SK-N-SH (cell line): ENCODE measurements at regions not wholly inside any gene's neighbourhood (a gene's known extent, or its start where the extent isn't known, plus 50 kb on each side); places are given as distances from the start of the nearest gene placed in this dataset.

Experiments used
- CTCF ChIA-PET: fragments of 300-600, 350-600 bp; formaldehyde crosslinking; extraction: SDS; loops from one replicate; lab custom pipeline; 2021; lab: Yijun Ruan, JAX
- POLR2A ChIA-PET: fragments of 350-600 bp; sonication (Branson Sonifier 250); formaldehyde crosslinking; extraction: SDS; loops from one replicate; lab custom pipeline; 2020; ENCODE audit warnings: antibody characterized with exemption, inconsistent platforms; lab: Yijun Ruan, JAX
- DNase-seq: peaks from one replicate; pipeline ENCODE4 v3.0.0; 2012
- H2AFZ ChIP-seq: fragments of 200-600 bp; sonication (generic); 2 replicates; pipeline ENCODE4 v1.8.1; 2016; ENCODE audit warnings: antibody characterized with exemption, mild to moderate bottlenecking, low read depth
- H3F3A ChIP-seq: fragments of 200-600 bp; sonication (generic); replicated peaks from 2 replicates; pipeline ENCODE3; 2016; ENCODE audit warnings: antibody characterized with exemption, mild to moderate bottlenecking; ENCODE audit not compliant: insufficient read depth
- H3K27ac ChIP-seq, 2 experiments: fragments of 200-500 bp in 1 of 2; fragments of 200-600 bp in 1 of 2; sonication (Bioruptor generic) in 1 of 2; sonication (generic), shearing (Covaris generic) in 1 of 2; 2 replicates each; pipeline versions ENCODE4 v1.5.1 to v1.6.1; 2014 to 2016; ENCODE audit warnings: low read depth in 2 of 2, inconsistent platforms in 1 of 2, low read length in 1 of 2, mild to moderate bottlenecking in 1 of 2, mixed read lengths in 1 of 2
- H3K27me3 ChIP-seq: fragments of 200-600 bp; sonication (generic), shearing (Covaris generic); 2 replicates; pipeline ENCODE4 v1.6.1; 2016; ENCODE audit warnings: mixed run types; ENCODE audit not compliant: insufficient read depth
- H3K36me3 ChIP-seq, 2 experiments: fragments of 200-500 bp in 1 of 2; fragments of 200-600 bp in 1 of 2; sonication (Bioruptor generic) in 1 of 2; sonication (generic) in 1 of 2; replicated peaks in 1 of 2; 2 replicates each; pipeline versions ENCODE3 to v1.5.1; 2014 to 2016; ENCODE audit warnings: low read length in 1 of 2, mild to moderate bottlenecking in 1 of 2; ENCODE audit not compliant: insufficient read depth in 2 of 2, control insufficient read depth in 1 of 2
- H3K4me1 ChIP-seq, 2 experiments: fragments of 200-500 bp in 1 of 2; fragments of 200-600 bp in 1 of 2; sonication (Bioruptor generic) in 1 of 2; sonication (generic), shearing (Covaris generic) in 1 of 2; 2 replicates each; pipeline versions ENCODE4 v1.5.1 to v1.6.1; 2014 to 2016; ENCODE audit warnings: low read depth in 1 of 2, low read length in 1 of 2, mixed run types in 1 of 2; ENCODE audit not compliant: insufficient read depth in 2 of 2, control insufficient read depth in 1 of 2
- H3K4me2 ChIP-seq: fragments of 200-600 bp; sonication (generic), shearing (Covaris generic); 2 replicates; pipeline ENCODE4 v1.6.1; 2017; ENCODE audit warnings: mixed run types
- H3K4me3 ChIP-seq, 2 experiments: fragments of 200-500 bp in 1 of 2; fragments of 200-600 bp in 1 of 2; sonication (Bioruptor generic) in 1 of 2; sonication (generic), shearing (Covaris generic) in 1 of 2; 2 replicates each; pipeline versions ENCODE4 v1.5.1 to v1.8.1; 2014 to 2016; ENCODE audit warnings: low read depth in 2 of 2, inconsistent platforms in 1 of 2, low read length in 1 of 2, mild to moderate bottlenecking in 1 of 2, mixed read lengths in 1 of 2, moderate library complexity in 1 of 2
- H3K79me2 ChIP-seq: fragments of 200-600 bp; sonication (generic); 2 replicates; pipeline ENCODE4 v1.8.1; 2017; ENCODE audit warnings: mild to moderate bottlenecking; ENCODE audit not compliant: insufficient read depth
- H3K9ac ChIP-seq: fragments of 200-600 bp; sonication (generic); 2 replicates; pipeline ENCODE4 v1.6.1; 2017; ENCODE audit warnings: mixed run types
- H3K9me2 ChIP-seq: fragments of 200-600 bp; sonication (generic); 2 replicates; pipeline ENCODE4 v1.6.1; 2017; ENCODE audit warnings: mixed run types
- H3K9me3 ChIP-seq: fragments of 200-600 bp; sonication (generic); 2 replicates; pipeline ENCODE4 v1.6.1; 2017; ENCODE audit warnings: mixed run types, mild to moderate bottlenecking, moderate library complexity
- H4K20me1 ChIP-seq: fragments of 200-600 bp; sonication (generic); 2 replicates; pipeline ENCODE4 v1.6.1; 2017; ENCODE audit warnings: mild to moderate bottlenecking, mixed run types; ENCODE audit not compliant: insufficient read depth
- CHD2 ChIP-seq: fragments of 150-350 bp; IDR thresholded peaks from 2 replicates; pipeline ENCODE4 v1.6.1; 2018; ENCODE audit warnings: low read length; ENCODE audit not compliant: partially characterized antibody
- ELF1 ChIP-seq: IDR thresholded peaks from 2 replicates; pipeline ENCODE4 v1.4.0; 2012
- EP300 ChIP-seq, 2 experiments: IDR thresholded peaks; 2 replicates each; pipeline versions ENCODE4 v1.4.0 to v1.6.1; 2012; ENCODE audit warnings: borderline replicate concordance in 1 of 2, low read depth in 1 of 2, low read length in 1 of 2
- FOSL2 ChIP-seq: IDR thresholded peaks from 2 replicates; pipeline ENCODE4 v1.4.0; 2012; ENCODE audit warnings: low read depth, mild to moderate bottlenecking, moderate library complexity, borderline replicate concordance
- FOXJ3 ChIP-seq: sonication (generic); formaldehyde crosslinking; IDR thresholded peaks from 2 replicates; pipeline ENCODE4 v1.5.1; 2020; ENCODE audit warnings: mild to moderate bottlenecking, missing genetic modification reagents
- GABPA ChIP-seq: IDR thresholded peaks from 2 replicates; pipeline ENCODE4 v1.4.0; 2012; ENCODE audit warnings: low read depth, mild to moderate bottlenecking
- JUND ChIP-seq: IDR thresholded peaks from 2 replicates; pipeline ENCODE4 v1.4.0; 2012
- MEF2A ChIP-seq: IDR thresholded peaks from 2 replicates; pipeline ENCODE4 v1.4.0; 2012; ENCODE audit warnings: low read depth, borderline replicate concordance
- NFIC ChIP-seq: IDR thresholded peaks from 2 replicates; pipeline ENCODE4 v1.4.0; 2012; ENCODE audit warnings: borderline replicate concordance
- POLR2AphosphoS5 ChIP-seq: IDR thresholded peaks from 2 replicates; pipeline ENCODE4 v1.6.1; 2012; ENCODE audit warnings: low read depth, low read length
- RCOR1 ChIP-seq: fragments of 150-350 bp; IDR thresholded peaks from 2 replicates; pipeline ENCODE4 v1.6.1; 2017; ENCODE audit warnings: antibody characterized with exemption, low read length
- RFX5 ChIP-seq: IDR thresholded peaks from 2 replicates; pipeline ENCODE4 v1.6.1; 2012; ENCODE audit warnings: mild to moderate bottlenecking, improper control_type of control experiment, low read length
- SIN3A ChIP-seq: IDR thresholded peaks from 2 replicates; pipeline ENCODE4 v1.6.1; 2012; ENCODE audit warnings: low read depth, mild to moderate bottlenecking, low read length, moderate library complexity, borderline replicate concordance
- SMC3 ChIP-seq: IDR thresholded peaks from 2 replicates; pipeline ENCODE4 v1.6.1; 2012; ENCODE audit warnings: low read depth, low read length, improper control_type of control experiment
- TCF12 ChIP-seq: IDR thresholded peaks from 2 replicates; pipeline ENCODE4 v1.4.0; 2012
- TEAD4 ChIP-seq: IDR thresholded peaks from 2 replicates; pipeline ENCODE4 v1.4.0; 2012; ENCODE audit warnings: mild to moderate bottlenecking, borderline replicate concordance; ENCODE audit not compliant: insufficient read depth
- WGBS: methylation state at CpG from one replicate; pipeline ENCODE4 v1.1.6; 2017; ENCODE audit warnings: low lambda C conversion rate; 5-methylcytosine and 5-hydroxymethylcytosine counted together
- TF ChIP-seq, protein P1 (sequence below): fragments of 150-350 bp; IDR thresholded peaks from 2 replicates; pipeline ENCODE4 v1.6.1; 2017; ENCODE audit warnings: antibody characterized with exemption, low read length, low read depth, borderline replicate concordance
- TF ChIP-seq, protein P2 (sequence below): IDR thresholded peaks from 2 replicates; pipeline ENCODE4 v1.4.0; 2012; ENCODE audit warnings: low read depth, borderline replicate concordance
- TF ChIP-seq, protein P3 (sequence below): fragments of 150-350 bp; IDR thresholded peaks from 2 replicates; pipeline ENCODE4 v1.6.1; 2016; ENCODE audit warnings: mild to moderate bottlenecking, low read depth, low read length
- TF ChIP-seq, protein P4 (sequence below): IDR thresholded peaks from 2 replicates; pipeline ENCODE4 v1.4.0; 2012; ENCODE audit warnings: low read depth

DNA sequence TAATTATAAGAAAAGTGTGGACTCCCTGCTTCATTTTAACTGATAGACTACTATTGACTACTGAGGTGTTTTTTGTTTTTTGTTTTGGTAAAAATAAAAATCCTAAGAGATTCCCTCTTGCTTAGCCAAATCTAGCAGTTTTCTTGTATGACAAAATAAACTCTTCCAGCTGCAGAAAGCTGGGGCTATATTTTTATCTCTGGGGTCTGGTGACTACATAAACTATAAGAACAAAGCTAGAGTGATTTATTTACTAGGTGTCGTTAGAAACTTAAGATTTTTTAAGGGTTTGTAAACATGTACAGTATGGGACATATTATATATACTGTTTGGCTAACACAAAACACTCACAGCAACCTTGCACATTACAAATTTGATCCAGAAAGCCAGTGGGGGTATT is 467.4 kb upstream of the MPDZ start:
- H3K79me2 ChIP-seq: no peaks in the 10 kb centered on the region
- H3K36me3 ChIP-seq: no peaks in the 10 kb centered on the region
- no peak overlapping the region for H3K9ac ChIP-seq
- CTCF ChIA-PET: no interaction called here
- H2AFZ ChIP-seq: no peak overlapping the region
- no peak for DNase-seq
- H4K20me1 ChIP-seq: no peaks in the 10 kb centered on the region
- H3K9me2 ChIP-seq: no peaks in the 10 kb centered on the region
- no peak for TF ChIP-seq RFX5
- TF ChIP-seq GABPA: no peak
- no peak for TF ChIP-seq FOSL2
- TF ChIP-seq, protein P1, sequence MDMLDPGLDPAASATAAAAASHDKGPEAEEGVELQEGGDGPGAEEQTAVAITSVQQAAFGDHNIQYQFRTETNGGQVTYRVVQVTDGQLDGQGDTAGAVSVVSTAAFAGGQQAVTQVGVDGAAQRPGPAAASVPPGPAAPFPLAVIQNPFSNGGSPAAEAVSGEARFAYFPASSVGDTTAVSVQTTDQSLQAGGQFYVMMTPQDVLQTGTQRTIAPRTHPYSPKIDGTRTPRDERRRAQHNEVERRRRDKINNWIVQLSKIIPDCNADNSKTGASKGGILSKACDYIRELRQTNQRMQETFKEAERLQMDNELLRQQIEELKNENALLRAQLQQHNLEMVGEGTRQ: no peak
- TF ChIP-seq POLR2AphosphoS5: no peak
- no peak for TF ChIP-seq JUND
- TF ChIP-seq MEF2A: no peak
- no peak for TF ChIP-seq CHD2
- TF ChIP-seq, protein P2, sequence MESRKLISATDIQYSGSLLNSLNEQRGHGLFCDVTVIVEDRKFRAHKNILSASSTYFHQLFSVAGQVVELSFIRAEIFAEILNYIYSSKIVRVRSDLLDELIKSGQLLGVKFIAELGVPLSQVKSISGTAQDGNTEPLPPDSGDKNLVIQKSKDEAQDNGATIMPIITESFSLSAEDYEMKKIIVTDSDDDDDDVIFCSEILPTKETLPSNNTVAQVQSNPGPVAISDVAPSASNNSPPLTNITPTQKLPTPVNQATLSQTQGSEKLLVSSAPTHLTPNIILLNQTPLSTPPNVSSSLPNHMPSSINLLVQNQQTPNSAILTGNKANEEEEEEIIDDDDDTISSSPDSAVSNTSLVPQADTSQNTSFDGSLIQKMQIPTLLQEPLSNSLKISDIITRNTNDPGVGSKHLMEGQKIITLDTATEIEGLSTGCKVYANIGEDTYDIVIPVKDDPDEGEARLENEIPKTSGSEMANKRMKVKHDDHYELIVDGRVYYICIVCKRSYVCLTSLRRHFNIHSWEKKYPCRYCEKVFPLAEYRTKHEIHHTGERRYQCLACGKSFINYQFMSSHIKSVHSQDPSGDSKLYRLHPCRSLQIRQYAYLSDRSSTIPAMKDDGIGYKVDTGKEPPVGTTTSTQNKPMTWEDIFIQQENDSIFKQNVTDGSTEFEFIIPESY: no peak
- no peak for TF ChIP-seq ELF1
- TF ChIP-seq, protein P3, sequence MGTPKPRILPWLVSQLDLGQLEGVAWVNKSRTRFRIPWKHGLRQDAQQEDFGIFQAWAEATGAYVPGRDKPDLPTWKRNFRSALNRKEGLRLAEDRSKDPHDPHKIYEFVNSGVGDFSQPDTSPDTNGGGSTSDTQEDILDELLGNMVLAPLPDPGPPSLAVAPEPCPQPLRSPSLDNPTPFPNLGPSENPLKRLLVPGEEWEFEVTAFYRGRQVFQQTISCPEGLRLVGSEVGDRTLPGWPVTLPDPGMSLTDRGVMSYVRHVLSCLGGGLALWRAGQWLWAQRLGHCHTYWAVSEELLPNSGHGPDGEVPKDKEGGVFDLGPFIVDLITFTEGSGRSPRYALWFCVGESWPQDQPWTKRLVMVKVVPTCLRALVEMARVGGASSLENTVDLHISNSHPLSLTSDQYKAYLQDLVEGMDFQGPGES: no peak
- no peak for TF ChIP-seq RCOR1
- TF ChIP-seq FOXJ3 (CRISPR knock-in tag): no peak
- no peak for TF ChIP-seq TEAD4
- no peak for TF ChIP-seq SIN3A
- TF ChIP-seq TCF12: no peak
- TF ChIP-seq EP300 (IDR thresholded peaks at IDR 0.05; ENCODE audit: borderline replicate concordance in 1 of 2, low read depth in 1 of 2, low read length in 1 of 2): no peak
- TF ChIP-seq, protein P4, sequence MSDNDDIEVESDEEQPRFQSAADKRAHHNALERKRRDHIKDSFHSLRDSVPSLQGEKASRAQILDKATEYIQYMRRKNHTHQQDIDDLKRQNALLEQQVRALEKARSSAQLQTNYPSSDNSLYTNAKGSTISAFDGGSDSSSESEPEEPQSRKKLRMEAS: no peak
- TF ChIP-seq SMC3: no peak
- TF ChIP-seq NFIC: no peak
- TF ChIP-seq, all 33 proteins: peak for 0
- H3K9me3 ChIP-seq: no peaks in the 10 kb centered on the region
- peaks cover 0 to 8% of the 10 kb centered on the region in 2 experiments; a peak in 2 of 4 replicates for H3K4me1 ChIP-seq
- H3K27ac ChIP-seq: no peak overlapping the region
- POLR2A ChIA-PET: no interaction called here
- H3K4me2 ChIP-seq: no peak overlapping the region
- H3F3A ChIP-seq: peaks cover 6% of the 10 kb centered on the region
- 86% methylated on average over 1 of the region's 1 CpG for WGBS
- no peaks in the 10 kb centered on the region for H3K27me3 ChIP-seq
- no peak overlapping the region for H3K4me3 ChIP-seq
